NCI-H2171 (cell line): ENCODE measurements at regions not wholly inside any gene's neighbourhood (a gene's known extent, or its start where the extent isn't known, plus 50 kb on each side); places are given as distances from the start of the nearest gene placed in this dataset.
A peak's percentile ranks its signal among the peaks of the same experiment; 100 is the strongest.
"Not testable (repeated sequence)": the region's sequence is repeated elsewhere in the genome, so short reads cannot be mapped to it uniquely, and the experiment has no call there.

ENCODE experiments used
- DNase-seq: peaks from one replicate; lab custom pipeline; 2025; lab: John Stamatoyannopoulos, UW

DNA sequence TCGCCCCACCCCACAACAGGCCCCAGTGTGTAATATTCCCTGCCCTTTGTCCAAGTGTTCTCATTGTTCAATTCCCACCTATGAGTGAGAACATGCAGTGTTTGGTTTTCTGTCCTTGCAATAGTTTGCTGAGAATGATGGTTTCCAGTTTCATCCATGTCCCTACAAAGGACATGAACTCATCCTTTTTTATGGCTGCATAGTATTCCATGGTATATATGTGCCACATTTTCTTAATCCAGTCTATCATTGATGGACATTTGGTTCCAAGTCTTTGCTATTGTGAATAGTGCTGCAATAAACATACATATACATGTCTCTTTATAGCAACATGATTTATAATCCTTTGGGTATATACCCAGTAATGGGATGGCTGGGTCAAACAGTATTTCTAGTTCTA is 132.7 kb downstream of the SNX10 start:
- not testable (repeated sequence) for DNase-seq

DNA sequence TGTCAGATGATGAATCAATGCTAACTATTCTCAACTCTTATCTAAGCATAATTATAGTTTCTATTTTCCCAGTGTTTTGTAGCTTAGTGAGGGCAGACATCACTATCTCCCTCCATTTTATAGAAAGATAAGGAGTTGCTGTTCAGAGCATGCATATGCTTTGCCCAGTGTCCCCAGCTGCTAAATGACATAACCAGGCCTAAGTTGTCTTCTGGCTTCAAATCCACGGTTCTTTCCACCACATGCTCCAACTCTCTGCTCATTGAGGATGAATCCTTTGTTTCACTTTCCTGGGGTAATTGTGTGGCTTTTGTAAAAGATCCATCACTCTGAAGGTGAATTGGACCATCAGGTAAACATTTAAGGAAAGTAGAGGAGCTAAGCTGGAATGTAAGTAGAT is 134.0 kb downstream of the SNX10 start:
- DNase-seq, result no peak

DNA sequence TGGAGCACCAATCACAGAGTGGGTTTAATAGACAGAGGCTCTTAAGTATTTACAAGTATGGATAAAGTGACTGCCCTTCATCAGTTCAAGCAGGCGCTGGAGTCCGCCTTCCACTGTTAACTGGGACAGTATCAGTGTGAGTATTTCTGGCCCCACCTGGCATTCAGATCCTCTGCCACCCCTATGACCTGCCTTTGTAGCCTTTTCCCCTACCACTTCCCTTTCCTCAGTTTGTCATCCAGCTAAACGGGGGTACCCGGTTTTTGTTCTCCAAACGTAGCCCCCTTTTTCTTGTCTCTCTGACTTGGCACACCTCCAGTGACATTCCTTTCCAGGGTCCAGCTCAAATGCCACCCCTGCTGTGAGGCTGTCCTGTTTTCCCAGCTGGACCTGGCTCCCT is 134.4 kb downstream of the SNX10 start:
- DNase-seq, result no peak

DNA sequence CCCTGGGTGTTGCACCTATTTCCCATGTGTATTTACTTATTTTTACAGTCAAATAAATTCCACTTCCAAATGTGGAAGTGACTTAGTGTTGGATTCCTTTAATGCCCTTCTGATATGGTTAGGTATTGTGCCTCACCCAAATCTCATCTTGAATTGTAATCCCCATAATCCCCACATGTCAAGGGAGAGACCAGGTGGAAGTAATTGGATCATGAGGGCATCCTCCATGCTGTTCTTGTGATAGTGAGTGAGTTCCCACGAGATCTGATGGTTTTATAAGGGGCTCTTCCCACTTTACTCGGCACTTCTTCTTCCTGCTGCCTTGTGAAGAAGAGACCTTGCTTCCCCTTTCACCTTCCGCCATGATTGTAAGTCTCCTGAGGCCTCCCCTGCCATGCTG is 136.9 kb downstream of the SNX10 start:
- no peak for DNase-seq

DNA sequence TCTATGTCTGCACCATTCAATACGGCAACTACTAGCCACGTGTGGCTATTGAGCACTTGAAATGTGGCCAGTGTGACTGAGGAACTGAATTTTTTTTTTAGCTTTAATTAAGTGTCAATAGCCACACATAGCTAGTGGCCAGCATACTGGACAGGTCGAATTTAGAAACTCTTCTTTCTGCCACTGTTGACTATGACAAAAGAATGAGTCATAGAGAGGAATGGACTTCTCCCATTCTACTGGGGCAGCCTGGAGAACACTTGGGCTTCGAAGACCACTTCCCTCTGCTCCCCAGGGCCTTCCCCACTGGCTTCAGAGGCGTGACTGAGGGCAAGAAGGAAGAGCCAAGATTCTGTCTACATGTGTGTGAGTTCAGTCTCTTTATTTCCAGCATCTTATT is 137.5 kb downstream of the SNX10 start:
- DNase-seq, result no peak

DNA sequence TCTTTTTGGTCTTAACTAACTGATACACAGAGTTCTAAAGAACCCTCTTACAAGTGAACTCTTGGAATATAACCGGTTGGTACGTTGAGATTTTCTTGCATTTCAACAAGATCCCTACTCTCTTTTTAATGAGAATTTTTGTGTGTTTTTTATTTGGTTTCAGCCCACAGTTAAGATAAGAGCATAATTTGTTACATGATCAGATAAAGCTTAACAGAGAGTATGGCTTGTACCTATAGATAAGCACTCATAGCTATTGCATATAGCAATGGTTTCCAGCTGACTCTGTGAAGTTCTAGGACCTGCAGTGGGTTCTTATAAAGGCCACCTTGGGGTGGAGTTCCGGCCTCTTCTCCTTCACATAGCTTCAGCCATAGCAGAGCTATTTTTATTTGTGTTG is 143.3 kb downstream of the SNX10 start:
- no peak for DNase-seq

DNA sequence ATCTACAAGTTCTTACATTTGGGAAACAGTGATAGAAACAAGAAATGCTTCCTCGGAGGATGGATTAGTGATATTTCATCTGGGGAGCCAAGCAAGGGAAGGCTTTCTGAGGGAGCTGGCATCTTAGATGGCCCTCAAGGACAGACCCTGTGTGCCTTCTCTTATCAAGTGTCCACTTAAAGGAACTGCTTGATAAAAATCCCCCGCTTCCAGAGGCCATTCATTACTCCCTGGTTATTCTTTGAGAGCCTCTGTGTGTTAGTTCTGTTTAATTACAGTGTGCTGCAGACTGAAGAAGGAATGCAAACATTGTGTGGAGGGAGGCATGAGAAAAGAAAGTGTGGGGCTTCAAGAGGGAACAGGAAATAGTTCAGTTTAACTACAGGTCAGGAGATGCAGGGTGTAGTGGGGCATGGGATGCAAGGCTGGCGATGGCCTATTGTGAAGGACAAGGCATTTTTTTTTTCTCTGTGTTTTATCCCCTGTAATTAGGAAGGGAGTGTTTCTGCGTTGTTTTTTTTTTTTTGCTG is 145.4 kb downstream of the SNX10 start:
- DNase-seq, result no peak

DNA sequence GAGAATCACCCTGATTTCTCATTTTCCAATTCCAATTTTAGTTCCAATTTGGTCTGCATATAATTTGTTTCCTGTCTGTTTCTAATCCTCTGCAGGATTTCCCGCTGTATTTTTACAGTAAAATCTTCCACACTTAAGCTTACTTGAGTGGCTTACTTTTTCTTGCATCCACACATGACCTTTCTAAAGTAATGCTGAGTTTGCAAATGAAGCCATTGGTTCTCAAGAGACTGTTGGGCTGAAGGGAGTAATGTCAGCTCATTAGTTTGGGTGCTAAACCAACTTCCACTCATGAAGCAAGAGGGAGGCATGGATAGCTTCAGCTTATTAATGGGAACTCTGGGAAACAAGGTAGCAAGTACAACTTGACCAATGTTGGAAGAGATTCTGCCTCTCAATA is 146.4 kb downstream of the SNX10 start:
- DNase-seq, result no peak

DNA sequence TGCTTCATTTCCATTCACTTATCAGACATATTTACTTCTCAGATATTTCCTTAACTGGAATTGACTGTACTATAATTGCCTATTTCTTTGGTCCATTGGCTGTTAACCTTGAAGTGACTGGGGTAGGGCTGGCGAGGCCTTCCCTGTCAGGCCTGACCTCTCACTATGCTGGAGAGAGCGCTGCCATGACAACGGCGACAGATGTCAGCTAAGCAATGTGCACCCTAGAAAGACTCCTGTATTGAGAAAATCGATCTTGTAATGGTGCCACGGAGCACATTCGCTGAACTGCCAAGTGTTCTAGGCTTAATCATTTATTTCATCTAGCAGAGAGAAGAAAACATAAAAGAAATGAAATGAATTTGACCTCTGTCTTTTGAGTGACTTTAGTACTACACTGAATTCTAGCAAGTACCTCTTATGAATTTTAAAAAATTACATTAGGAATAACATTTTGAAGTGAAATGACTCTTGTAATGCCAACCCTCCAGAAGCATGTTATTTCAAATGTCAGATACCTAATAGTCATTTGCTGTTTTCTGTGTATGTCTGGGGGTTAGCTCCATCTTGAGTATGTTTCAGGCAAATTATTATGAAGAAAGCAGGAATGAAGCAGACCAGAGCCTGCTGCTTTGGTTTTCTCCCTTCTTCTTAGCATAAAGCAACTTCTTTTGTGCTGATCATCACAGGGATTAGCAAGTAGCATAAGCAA is 148.0 kb downstream of the SNX10 start:
- DNase-seq, result peak; percentile 12

DNA sequence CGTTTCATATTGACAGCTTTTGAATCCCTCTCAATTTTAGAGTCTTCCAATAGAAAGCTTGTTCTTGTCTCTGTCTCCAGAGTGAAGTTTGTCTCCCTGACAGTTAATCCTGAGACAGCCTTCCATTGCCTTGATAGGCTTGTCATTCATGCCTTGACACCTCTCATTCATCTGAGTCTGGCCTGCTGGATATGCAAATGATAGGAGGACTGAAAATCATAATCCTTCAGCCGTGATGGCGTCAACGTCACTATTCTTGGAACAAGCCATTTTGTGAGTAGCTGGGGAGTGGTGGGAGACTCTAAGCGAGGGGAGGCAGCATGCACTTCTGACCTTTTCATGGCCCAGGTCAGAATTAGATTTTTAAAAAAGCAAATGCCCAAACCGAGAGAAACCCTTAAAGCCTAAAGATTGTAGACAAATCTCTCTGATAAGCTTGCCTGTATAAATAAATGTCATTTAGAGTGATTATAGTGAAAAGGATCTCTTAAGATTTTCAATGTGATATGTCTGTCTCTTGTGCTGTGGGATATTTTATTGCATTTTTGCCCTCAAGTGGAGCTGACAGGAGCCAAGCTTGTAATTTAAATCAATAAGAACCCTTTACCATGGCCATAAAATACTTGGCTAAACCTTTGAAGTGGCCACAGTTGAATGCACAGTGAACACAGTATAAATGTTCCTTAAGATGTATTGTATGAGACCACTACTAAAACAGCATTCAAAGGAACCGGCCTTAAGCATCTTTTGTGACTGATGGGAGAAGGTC is 148.8 kb downstream of the SNX10 start:
- DNase-seq, result no peak

DNA sequence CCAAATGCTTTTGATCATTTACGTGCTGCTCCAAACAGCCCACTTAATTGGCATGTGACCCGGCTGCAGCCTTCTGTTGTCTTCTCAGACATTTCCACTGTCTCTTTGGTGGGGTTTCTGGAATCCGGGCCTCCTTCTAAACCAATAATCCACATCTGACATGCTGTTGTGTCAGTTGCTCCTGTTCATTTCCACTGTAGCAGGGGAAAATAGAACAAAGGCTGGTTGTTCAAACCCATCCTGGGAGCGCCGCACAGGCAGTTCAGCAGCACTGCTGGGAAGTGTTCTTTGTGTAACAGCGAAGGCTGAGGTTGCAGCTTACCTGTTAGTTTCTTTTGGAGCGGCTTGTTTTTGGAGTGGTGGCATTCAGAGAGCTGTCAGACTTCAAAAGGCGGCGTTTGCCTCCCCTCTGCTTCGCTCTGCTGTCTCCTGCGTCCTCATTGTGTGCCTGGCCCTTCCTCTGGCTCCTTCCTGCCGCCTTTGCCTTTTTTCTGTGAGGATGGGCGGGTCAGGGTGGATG is 149.4 kb downstream of the SNX10 start:
- no peak for DNase-seq

DNA sequence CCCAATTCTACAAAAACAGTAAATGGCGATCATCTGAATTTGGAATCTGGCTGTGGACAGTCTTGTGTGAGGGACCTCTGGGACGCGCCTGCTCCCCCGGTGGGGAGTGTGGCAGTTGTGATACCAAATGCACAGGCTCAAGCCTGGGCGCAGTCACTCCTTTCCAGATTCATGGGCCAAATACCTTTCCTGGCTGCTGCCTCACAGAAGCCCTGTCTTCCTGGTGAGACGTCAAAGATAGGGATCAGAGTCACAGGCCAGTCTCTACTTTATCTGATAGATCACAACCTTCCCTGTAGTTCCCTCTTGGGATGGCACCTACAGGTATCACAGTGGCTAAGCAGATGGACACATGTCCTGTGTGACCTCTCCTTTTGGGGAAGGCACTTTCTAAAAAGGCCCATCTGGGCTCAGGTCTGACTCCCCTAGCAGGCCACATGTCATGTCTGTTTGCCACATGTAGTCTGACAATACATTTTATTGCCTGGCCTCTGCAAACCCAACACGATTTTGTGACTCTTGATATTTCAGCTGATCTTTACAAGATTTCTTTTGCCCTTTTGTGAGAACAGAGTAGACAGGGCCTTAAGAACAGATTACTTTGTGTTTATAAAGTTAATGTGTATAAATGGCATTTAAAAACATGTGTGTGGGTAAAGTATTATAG is 150.1 kb downstream of the SNX10 start:
- DNase-seq, result no peak

DNA sequence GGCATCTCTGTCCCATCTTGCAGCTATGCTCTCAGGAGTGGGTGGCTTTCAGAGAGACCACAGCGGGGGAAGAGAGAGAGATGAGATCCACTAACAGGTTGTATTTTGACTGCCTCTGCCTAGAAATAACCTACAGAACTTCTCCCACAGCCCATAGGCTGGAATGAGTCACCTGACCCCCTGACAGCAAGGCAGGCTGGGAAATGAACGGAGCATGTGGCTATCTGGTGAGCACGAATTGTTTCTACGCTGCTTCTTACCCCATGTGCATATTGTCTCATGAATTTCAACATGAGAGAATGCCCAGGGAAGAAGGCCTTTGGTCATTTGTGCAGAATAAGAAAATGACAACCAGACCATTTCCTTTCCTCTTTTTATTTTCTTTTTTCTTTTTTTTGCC is 151.3 kb downstream of the SNX10 start:
- no peak for DNase-seq

DNA sequence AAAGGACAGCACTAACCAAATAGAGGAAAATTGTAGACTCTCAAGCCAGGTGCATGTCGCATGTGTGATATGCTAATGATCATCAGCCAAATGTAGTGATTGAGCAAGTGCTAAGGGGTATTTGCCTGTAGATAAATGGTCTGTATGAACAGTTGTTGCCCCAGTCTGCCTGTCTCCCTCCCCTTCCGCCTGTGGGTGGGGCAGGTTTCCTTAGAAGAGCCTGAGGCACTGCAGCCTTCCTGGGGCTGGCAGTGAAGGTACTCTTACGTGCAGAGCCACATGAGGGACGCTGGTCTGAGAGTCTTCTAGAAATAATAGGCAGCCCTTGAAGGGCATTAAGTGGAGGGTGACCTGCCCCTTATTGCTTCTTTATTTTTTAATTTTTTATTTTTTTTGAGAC is 152.1 kb downstream of the SNX10 start:
- no peak for DNase-seq

DNA sequence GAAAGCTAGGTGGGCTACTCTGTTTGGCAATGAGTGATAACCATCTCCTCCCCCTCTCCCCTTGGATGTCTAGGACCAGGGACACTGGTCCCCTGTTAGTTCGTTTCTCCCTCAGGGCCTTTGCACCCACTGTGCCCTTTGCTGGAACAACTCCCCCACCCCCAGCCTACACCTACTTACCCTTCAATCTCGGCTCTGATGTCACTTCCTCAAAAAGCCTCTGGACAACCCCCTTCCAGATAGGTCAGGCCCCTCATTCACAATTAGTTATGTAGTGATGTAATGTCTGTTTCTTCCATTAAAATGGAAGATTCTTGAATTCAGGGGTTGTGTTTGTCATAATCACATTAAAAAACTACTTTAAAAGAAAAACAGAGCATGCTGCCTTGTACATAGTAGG is 152.9 kb downstream of the SNX10 start:
- DNase-seq, result no peak

DNA sequence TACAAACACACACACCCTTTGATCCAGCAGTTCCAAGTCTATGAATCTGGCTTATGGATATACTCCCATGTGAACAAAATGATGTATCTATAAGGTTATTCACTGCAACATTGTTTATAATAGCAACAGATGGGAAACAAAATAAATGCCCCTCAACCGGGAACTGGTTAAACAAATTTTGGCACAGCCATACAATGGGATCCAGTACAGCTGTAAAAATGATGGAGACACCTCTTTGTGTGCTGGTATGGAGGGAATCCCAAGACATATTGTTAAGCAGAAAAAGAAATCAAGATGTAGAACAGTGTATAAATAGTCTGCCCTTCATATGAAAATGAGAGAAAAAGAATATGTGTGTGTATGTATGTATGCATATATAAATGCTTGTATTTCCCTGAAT is 155.5 kb downstream of the SNX10 start:
- no peak for DNase-seq

DNA sequence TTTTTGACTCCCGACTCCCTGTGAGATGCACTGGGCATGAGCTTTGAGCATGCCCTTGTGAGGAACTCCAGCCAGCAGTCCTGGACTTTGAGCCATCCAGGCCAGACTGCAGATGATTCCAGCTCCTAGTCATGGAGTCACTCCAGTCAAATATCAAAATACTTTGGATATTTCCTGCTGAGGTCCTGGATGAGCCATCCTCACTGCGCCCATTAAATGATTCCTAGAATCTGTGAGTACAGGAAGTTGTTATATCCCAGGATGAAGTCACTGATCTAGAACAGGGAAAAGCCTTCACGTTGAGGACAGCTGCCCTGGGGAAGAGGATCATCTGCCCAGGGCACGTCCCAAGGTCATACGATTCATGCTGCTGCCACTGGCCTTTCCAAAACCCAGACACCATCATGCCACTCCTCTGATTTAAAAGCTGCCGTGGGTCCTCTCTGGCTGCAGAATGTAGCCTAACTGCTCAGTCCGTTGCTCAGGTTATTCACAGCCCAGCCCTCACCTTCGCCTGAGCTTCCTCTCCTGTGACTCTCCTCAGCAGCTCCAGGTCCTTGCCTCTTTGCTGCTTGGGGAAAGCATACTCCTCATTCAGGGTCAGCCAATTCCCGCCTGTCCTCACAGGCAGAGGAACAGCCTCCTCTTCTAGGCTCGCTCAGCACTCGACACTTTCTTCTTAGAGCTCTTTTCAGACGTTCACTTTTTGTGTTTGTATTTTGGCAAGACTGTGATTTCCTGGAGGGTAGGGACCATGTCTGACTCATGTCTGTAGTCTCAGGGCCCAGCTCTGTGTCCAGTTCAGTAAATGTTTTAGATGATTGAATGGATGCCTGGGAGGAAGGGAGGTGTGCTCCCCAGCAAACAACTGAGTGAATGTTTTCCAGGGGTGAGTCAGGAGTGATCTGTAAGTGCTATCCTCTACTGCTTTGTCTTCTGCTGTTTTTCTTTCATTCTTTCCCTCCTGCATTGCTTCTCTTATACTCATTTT is 157.8 kb downstream of the SNX10 start:
- no peak for DNase-seq

DNA sequence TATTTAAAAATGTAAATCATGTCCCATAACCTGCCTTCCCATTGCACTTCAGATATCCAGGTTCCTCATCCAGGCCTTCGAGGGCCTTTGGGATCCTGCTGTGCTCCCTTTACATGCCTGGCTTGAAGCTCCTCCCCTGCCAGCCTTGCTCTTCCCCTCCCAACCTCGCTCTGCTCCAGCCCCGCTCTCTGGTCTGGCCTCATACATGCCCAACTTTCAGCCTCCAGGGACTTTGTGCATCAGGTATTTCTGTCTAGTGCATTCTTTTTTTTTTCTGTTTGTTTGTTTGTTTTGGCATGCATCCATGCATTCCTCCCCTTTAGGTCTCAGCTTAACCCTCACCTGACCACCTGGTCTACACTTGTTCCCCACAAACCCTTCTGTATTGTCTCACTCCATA is 160.3 kb downstream of the SNX10 start:
- DNase-seq, result peak; percentile 29

DNA sequence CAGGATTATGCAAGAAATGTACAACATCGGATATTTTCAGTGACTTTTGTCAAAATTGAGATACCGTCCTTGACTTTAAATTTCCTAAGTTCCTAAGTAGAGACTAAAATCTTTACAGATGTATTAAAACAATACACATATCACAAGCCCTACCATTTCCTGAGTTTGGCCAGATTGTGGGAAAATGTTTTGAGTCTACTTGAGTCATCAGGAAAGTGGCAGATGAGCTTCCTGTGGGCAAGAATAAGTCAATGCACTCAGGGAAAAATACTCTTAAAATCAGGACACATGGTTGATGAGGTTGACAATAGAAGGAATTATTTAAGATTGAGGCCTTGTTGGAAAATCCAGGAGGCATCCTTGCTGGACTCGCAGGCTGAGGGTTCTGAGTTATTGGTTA is 162.5 kb downstream of the SNX10 start:
- no peak for DNase-seq

DNA sequence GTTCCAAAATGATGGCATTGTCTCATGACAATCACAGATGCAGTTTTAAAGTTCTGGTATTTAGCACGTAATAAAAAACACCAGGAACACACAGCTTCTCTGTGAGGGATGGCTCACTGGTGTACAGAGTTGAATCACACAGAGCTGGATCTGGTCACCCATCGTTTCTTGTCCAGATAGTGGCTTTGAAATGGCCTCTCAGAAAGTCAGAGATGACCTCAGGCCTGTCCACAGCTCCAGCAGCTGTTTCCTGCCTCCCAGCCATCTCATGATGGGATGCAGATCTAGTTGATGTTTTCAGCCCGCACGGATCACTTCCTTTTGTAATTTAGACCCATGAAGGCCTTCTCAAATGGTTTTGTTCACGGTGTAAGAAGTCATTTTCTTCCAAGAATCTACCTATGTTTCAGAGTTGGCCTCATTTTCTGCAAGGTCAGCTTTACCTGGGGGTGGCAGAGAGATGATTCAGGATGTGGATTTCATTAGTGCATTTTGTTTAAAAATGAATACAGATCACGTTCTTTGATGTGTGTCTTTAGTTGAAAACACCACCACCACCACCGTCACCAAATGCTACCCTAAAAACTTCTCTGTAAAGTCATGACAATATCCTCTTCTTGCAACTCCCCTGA is 166.2 kb downstream of the SNX10 start:
- no peak for DNase-seq
